Glutamatergic neuron (in vitro differentiated cells): ENCODE measurements at regions not wholly inside any gene's neighbourhood (a gene's known extent, or its start where the extent isn't known, plus 50 kb on each side); places are given as distances from the start of the nearest gene placed in this dataset.
"Not testable (repeated sequence)": the region's sequence is repeated elsewhere in the genome, so short reads cannot be mapped to it uniquely, and the experiment has no call there.

Experiments
- DNase-seq: peaks from one replicate; pipeline ENCODE4 v3.0.0; 2022
- H3K27ac Mint-ChIP-seq: one replicate; pipeline ENCODE4 v1.8.0; 2020; ENCODE audit warnings: mild to moderate bottlenecking, mixed read lengths, inconsistent platforms; ENCODE audit not compliant: unreplicated experiment
- H3K27me3 Mint-ChIP-seq: one replicate; pipeline ENCODE4 v1.8.0; 2020; ENCODE audit warnings: mild to moderate bottlenecking, moderate library complexity, mixed read lengths, inconsistent platforms; ENCODE audit not compliant: unreplicated experiment
- H3K36me3 Mint-ChIP-seq: one replicate; pipeline ENCODE4 v1.8.0; 2020; ENCODE audit warnings: mild to moderate bottlenecking, mixed read lengths, inconsistent platforms; ENCODE audit not compliant: unreplicated experiment
- H3K4me1 Mint-ChIP-seq: one replicate; pipeline ENCODE4 v1.8.0; 2020; ENCODE audit warnings: mild to moderate bottlenecking, low read depth, mixed read lengths, inconsistent platforms; ENCODE audit not compliant: unreplicated experiment
- H3K4me3 Mint-ChIP-seq: one replicate; pipeline ENCODE4 v1.8.0; 2020; ENCODE audit warnings: mild to moderate bottlenecking, mixed read lengths, inconsistent platforms; ENCODE audit not compliant: unreplicated experiment
- H3K9me3 Mint-ChIP-seq: one replicate; pipeline ENCODE4 v1.8.0; 2020; ENCODE audit warnings: mild to moderate bottlenecking, moderate library complexity, mixed read lengths, inconsistent platforms; ENCODE audit not compliant: unreplicated experiment
- TF ChIP-seq, protein P1 (sequence below): fragments of 200-600 bp; sonication (generic); IDR thresholded peaks from one replicate; pipeline ENCODE4 v1.5.0; 2021; ENCODE audit not compliant: partially characterized antibody, unreplicated experiment

DNA sequence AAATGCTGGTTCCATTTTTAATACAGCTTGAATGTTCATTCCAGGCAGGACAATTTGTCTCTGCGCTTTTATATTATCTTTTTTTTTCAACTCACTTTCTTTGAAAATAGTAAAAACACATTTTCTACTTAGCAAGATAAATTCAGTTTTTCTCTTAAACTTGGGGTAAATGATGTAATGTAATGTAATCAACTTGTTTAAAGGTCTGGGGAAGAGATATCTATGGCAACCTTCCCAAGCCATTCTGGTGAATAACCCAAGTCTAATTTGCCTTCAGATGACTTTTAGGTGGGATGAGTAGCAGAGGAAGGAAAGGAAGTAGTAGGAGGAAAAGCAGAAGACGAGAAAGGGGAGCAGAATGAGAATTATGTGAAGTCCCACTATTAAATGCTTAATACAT lies 335.1 kb downstream of the SV2B start:
- H3K27ac Mint-ChIP-seq: no peak overlapping the region
- TF ChIP-seq, protein P1, sequence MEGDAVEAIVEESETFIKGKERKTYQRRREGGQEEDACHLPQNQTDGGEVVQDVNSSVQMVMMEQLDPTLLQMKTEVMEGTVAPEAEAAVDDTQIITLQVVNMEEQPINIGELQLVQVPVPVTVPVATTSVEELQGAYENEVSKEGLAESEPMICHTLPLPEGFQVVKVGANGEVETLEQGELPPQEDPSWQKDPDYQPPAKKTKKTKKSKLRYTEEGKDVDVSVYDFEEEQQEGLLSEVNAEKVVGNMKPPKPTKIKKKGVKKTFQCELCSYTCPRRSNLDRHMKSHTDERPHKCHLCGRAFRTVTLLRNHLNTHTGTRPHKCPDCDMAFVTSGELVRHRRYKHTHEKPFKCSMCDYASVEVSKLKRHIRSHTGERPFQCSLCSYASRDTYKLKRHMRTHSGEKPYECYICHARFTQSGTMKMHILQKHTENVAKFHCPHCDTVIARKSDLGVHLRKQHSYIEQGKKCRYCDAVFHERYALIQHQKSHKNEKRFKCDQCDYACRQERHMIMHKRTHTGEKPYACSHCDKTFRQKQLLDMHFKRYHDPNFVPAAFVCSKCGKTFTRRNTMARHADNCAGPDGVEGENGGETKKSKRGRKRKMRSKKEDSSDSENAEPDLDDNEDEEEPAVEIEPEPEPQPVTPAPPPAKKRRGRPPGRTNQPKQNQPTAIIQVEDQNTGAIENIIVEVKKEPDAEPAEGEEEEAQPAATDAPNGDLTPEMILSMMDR: no peak
- no peak overlapping the region for H3K4me3 Mint-ChIP-seq
- no peaks in the 10 kb centered on the region for H3K36me3 Mint-ChIP-seq
- no peaks in the 10 kb centered on the region for H3K27me3 Mint-ChIP-seq
- H3K4me1 Mint-ChIP-seq: no peaks in the 10 kb centered on the region
- no peak for DNase-seq
- no peaks in the 10 kb centered on the region for H3K9me3 Mint-ChIP-seq

GRCh38 chr15:91444656-91445055 lies 344.6 kb downstream of the SV2B start:
- no peak for DNase-seq
- no peaks in the 10 kb centered on the region for H3K4me1 Mint-ChIP-seq
- no peak overlapping the region for H3K4me3 Mint-ChIP-seq
- no peaks in the 10 kb centered on the region for H3K27me3 Mint-ChIP-seq
- H3K27ac Mint-ChIP-seq: no peak overlapping the region
- H3K36me3 Mint-ChIP-seq: no peaks in the 10 kb centered on the region
- H3K9me3 Mint-ChIP-seq: no peaks in the 10 kb centered on the region
- TF ChIP-seq, protein P1: no peak

DNA sequence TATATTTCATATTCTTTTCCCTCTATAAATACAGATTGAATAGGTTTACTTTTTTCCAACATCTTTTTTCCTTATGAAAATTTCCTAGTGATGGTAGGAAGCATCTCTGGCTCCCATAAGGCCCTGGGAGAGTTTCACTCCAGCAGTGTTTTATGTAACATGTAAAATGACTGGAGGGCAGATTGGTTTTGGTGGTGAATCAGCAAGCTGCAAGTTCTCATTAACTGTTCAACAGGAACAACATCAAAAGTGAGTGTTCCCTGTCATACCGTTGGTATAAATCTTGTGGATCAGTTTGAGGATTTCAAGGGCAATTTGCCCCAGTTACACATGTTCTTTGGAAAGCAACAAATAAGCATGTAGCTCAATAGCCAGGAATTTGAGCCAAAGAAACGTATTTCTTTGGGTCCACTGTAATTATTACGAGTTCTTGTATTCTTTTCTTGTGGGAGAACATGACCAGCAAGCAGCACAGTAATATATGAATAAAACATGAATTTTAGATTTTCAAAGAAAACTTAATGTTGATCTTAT lies 345.7 kb downstream of the SV2B start:
- DNase-seq: no peak
- no peaks in the 10 kb centered on the region for H3K27me3 Mint-ChIP-seq
- no peaks in the 10 kb centered on the region for H3K4me1 Mint-ChIP-seq
- no peaks in the 10 kb centered on the region for H3K36me3 Mint-ChIP-seq
- TF ChIP-seq, protein P1: no peak
- no peaks in the 10 kb centered on the region for H3K9me3 Mint-ChIP-seq
- no peak overlapping the region for H3K27ac Mint-ChIP-seq
- H3K4me3 Mint-ChIP-seq: no peak overlapping the region

GRCh38 chr15:91447991-91448644 lies 348.1 kb downstream of the SV2B start:
- H3K4me3 Mint-ChIP-seq: no peak overlapping the region
- peaks cover 4% of the 10 kb centered on the region for H3K36me3 Mint-ChIP-seq
- no peak overlapping the region for H3K27ac Mint-ChIP-seq
- H3K27me3 Mint-ChIP-seq: peaks cover 2% of the 10 kb centered on the region
- no peaks in the 10 kb centered on the region for H3K9me3 Mint-ChIP-seq
- H3K4me1 Mint-ChIP-seq: no peaks in the 10 kb centered on the region
- no peak for DNase-seq
- TF ChIP-seq, protein P1: no peak

DNA sequence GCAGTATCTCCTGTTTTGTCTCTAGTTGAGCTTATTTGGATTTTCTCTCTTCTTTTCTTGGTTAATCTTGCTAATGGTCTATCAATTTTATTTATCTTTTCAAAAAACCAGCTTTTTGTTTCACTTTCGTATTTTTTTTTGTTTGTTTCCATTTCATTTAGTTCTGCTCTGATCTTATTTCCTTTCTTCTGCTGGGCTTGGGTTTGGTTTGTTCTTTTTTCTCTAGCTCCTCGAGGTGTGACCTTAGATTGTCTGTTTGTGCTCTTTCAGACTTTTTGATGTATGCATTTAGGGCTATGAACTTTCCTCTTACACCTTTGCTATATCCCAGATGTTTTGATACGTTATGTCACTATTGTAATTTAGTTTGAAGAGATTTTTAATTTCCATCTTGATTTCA lies 353.3 kb downstream of the SV2B start:
- H3K27ac Mint-ChIP-seq, H3K9me3 Mint-ChIP-seq: not testable (repeated sequence)

More for the DNA sequence above, 353.3 kb downstream of the SV2B start:
- H3K27me3 Mint-ChIP-seq, H3K4me3 Mint-ChIP-seq, H3K4me1 Mint-ChIP-seq, DNase-seq: not testable (repeated sequence)
- H3K36me3 Mint-ChIP-seq: peaks cover 15% of the 10 kb centered on the region
